Right lobe of liver (tissue), 6 donors: ENCODE measurements at regions not wholly inside any gene's neighbourhood (a gene's known extent, or its start where the extent isn't known, plus 50 kb on each side); places are given as distances from the start of the nearest gene placed in this dataset.

ENCODE experiments used
- ATAC-seq, 4 donors: fragments of 200-7000 bp; cut with Tn5 transposase; one replicate each; pipeline ENCODE4 v1.9.1; 2020; ENCODE audit warnings: mild to moderate bottlenecking in 4 of 4, moderate library complexity in 4 of 4
- DNase-seq, 3 donors: peaks; one replicate each; pipeline ENCODE4 v3.0.0-alpha.2; 2020
- H3K27ac ChIP-seq, 3 donors: fragments of 200-600 bp; one replicate each; pipeline ENCODE4 v1.8.0; 2022
- H3K27me3 ChIP-seq, 2 donors: fragments of 200-600 bp; one replicate each; pipeline ENCODE4 v1.8.0; 2022
- H3K36me3 ChIP-seq, 4 donors: fragments of 200-600 bp; sonication (generic) in 1 of 4; one replicate each; pipeline versions ENCODE4 v1.5.1 to v1.8.0; 2017 to 2022; ENCODE audit warnings: control low read depth in 1 of 4
- H3K4me1 ChIP-seq, 4 donors: fragments of 200-600 bp; sonication (generic) in 1 of 4; one replicate each; pipeline versions ENCODE4 v1.5.1 to v1.8.0; 2017 to 2022; ENCODE audit warnings: control low read depth in 1 of 4
- H3K4me3 ChIP-seq, 3 donors: fragments of 200-600 bp; one replicate each; pipeline ENCODE4 v1.8.0; 2022
- H3K9me3 ChIP-seq, 4 donors: fragments of 200-600 bp; sonication (generic) in 1 of 4; one replicate each; pipeline versions ENCODE4 v1.5.1 to v1.8.0; 2017 to 2022; ENCODE audit warnings: control low read depth in 1 of 4
- POLR2A ChIP-seq: fragments of 450-650 bp; IDR thresholded peaks from one replicate; pipeline ENCODE4 v1.6.1; 2017; ENCODE audit warnings: antibody characterized with exemption, mild to moderate bottlenecking
- WGBS: methylation state at CpG from one replicate; pipeline ENCODE4 v1.1.6; 2018; ENCODE audit warnings: low coverage, low lambda C conversion rate; ENCODE audit not compliant: insufficient coverage; ENCODE audit errors: missing lambda C conversion rate; 5-methylcytosine and 5-hydroxymethylcytosine counted together
- intact Hi-C, 2 donors: fragments of 100-400 bp; cut with DNase I; formaldehyde crosslinking; loops; one replicate each; pipeline versions ENCODE4 v1.11.2 to v1.14.1; 2022
- TF ChIP-seq, protein P1 (sequence below), 4 donors: fragments of 200-600 bp in 3 of 4; fragments of 450-650 bp in 1 of 4; IDR thresholded peaks; one replicate each; pipeline versions ENCODE4 v1.5.1 to v1.8.0; 2016 to 2022; ENCODE audit warnings: antibody characterized with exemption in 4 of 4, mild to moderate bottlenecking in 2 of 4
- donor health status: DM: no; HTN: yes; CAD: no.
- donor health status: DM: no; HTN: no; CAD: no.
- donor health status: DM: no; HTN: no; CAD: no.
- donor health status: DM: no; HTN: yes; CAD: no.
- donor health status: DM: no; HTN: yes; CAD: no.

DNA sequence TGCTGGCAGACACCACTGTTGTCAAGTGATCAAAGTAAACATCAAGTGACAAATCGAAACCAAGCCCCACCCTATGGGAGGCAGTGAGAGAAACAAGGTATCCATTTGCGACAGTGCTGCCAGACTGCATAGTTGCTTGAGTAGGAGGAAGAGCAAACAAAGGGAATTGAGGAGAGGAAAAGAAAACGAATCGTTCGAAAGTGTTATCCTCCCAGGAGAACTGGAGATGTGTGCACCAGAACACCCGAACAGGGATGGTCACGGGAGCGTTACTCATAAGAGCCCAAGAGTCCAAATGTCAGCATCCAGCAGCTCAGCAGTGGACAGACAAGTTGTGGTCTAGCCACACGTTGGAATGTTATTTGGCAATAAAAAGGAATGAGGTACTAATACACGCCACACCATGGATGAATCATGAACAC is 58.4 kb upstream of the NUP50 start:
- ATAC-seq: peak in 2 of 4 donors; percentile 27 to 81
- Histone ChIP-seq H3K27ac (no peak overlapping the region), H3K36me3 (no peaks in the 10 kb centered on the region), H3K27me3 (no peaks in the 10 kb centered on the region), H3K9me3 (no peaks in the 10 kb centered on the region), H3K4me1 (no peaks in the 10 kb centered on the region), H3K4me3 (no peak overlapping the region)
- TF ChIP-seq POLR2A: no peak
- TF ChIP-seq, protein P1, sequence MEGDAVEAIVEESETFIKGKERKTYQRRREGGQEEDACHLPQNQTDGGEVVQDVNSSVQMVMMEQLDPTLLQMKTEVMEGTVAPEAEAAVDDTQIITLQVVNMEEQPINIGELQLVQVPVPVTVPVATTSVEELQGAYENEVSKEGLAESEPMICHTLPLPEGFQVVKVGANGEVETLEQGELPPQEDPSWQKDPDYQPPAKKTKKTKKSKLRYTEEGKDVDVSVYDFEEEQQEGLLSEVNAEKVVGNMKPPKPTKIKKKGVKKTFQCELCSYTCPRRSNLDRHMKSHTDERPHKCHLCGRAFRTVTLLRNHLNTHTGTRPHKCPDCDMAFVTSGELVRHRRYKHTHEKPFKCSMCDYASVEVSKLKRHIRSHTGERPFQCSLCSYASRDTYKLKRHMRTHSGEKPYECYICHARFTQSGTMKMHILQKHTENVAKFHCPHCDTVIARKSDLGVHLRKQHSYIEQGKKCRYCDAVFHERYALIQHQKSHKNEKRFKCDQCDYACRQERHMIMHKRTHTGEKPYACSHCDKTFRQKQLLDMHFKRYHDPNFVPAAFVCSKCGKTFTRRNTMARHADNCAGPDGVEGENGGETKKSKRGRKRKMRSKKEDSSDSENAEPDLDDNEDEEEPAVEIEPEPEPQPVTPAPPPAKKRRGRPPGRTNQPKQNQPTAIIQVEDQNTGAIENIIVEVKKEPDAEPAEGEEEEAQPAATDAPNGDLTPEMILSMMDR (IDR thresholded peaks at IDR 0.05): no peak
- DNase-seq: no peak
- intact Hi-C loops: loop anchor here in 1 of 2 donors (10.0 kb wide), 2 partner anchors 50 to 150 kb away; no protein-coding TSS in a partner anchor
- WGBS: 37% methylated on average over 10 of the region's 10 CpGs

DNA sequence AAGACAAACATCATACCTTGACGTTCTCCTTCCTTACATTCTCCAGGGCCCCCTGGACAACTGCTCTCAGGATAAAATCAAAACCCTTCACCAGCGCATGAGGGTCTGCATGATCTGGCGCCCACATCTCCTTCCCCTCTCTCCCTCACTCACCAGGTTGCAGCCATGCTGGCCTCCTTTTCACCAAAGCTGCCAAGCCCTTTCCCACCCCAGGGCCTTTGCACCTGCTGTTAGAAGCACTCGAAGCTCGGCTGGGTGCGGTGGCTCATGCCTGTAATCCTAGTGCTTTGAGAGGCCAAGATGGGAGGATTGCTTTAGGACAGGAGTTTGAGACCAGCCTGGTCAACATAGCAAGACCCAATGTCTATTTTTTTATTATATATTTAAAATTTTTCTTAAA is 56.1 kb upstream of the NUP50 start:
- intact Hi-C loops: loop anchor here in 1 of 2 donors (10.0 kb wide), 2 partner anchors 47 to 147 kb away; no protein-coding TSS in a partner anchor
- TF ChIP-seq, protein P1 (IDR thresholded peaks at IDR 0.05): no peak
- TF ChIP-seq POLR2A: no peak
- Histone ChIP-seq H3K4me3 (no peak overlapping the region), H3K36me3 (no peaks in the 10 kb centered on the region), H3K27me3 (no peaks in the 10 kb centered on the region), H3K27ac (no peak overlapping the region), H3K4me1 (no peaks in the 10 kb centered on the region), H3K9me3 (no peaks in the 10 kb centered on the region)
- ATAC-seq (no peak), DNase-seq (no peak)
- 66% methylated on average over 6 of the region's 6 CpGs for WGBS

DNA sequence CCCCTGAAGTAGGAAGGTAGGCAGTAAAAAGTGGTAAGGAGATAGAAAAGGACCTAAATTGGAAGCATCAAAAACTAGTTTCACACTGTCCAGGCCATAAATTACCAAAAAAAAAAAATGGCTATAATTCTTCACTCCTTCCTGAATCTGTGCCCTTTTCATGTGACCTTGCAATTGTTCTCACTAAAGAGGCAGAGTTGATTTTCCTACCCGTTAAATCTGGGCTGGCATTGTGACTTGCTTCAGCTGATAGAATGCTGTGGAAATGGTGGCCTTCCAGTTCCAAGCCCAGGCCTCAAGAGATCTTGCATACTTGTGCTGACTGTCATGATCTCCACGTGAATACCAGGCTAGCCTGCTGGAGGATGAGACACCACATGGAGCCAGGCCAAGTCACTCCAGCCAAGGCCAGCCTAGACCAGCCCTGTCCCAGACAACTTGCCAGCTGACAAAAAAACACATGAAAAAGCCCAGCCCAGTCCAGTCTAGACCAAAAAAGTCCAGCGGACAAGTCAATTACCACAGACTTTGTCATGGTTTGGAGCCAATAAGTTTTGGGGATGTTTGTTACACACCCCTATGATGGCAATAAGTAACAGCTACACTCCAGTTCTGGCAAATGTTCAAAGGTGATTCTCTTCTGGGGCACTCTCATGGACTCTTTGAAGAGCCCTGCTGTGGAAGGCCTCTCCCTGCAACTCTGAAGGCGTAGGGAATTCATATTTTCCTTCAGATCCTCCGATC is 51.4 kb upstream of the NUP50 start:
- 73% methylated on average over 3 of the region's 5 CpGs for WGBS
- H3K4me1 ChIP-seq: no peaks in the 10 kb centered on the region
- no peaks in the 10 kb centered on the region for H3K36me3 ChIP-seq
- ATAC-seq (no peak), DNase-seq (no peak)
- no peaks in the 10 kb centered on the region for H3K27me3 ChIP-seq
- no peak overlapping the region for H3K4me3 ChIP-seq
- TF ChIP-seq, protein P1 (IDR thresholded peaks at IDR 0.05): no peak
- TF ChIP-seq POLR2A: no peak
- intact Hi-C loops: no loop called here
- no peak overlapping the region for H3K27ac ChIP-seq
- H3K9me3 ChIP-seq: no peaks in the 10 kb centered on the region
